C4-2B (cell line): ENCODE measurements at regions not wholly inside any gene's neighbourhood (a gene's known extent, or its start where the extent isn't known, plus 50 kb on each side); places are given as distances from the start of the nearest gene placed in this dataset.

ENCODE experiments used
- CTCF ChIP-seq: fragments of 450-650 bp; conservative IDR thresholded peaks from 2 replicates; pipeline ENCODE4 v1.5.1; 2017; ENCODE audit warnings: mild to moderate bottlenecking
- ZFX ChIP-seq: fragments of 450-650 bp; IDR thresholded peaks from 2 replicates; pipeline ENCODE4 v1.6.1; 2017

- TF ChIP-seq CTCF (no peak), ZFX (no peak)
Observed at GRCh38 chr10:44713307-44713706, 197.8 kb upstream of the TMEM72 start.
